Ovary (tissue), 3 donors: ENCODE measurements at regions not wholly inside any gene's neighbourhood (a gene's known extent, or its start where the extent isn't known, plus 50 kb on each side); places are given as distances from the start of the nearest gene placed in this dataset.

Experiments used
- CTCF ChIP-seq, 3 donors: fragments of 450-650 bp in 2 of 3; fragments of 200-600 bp in 1 of 3; IDR thresholded peaks; one replicate each; pipeline versions ENCODE4 v1.5.1 to v1.8.0; 2016 to 2022; ENCODE audit warnings: antibody characterized with exemption in 3 of 3, mild to moderate bottlenecking in 1 of 3
- EP300 ChIP-seq: sonication (generic); formaldehyde crosslinking; IDR thresholded peaks from one replicate; pipeline ENCODE4 v1.6.1; 2017; ENCODE audit warnings: antibody characterized with exemption
- donor health status: DM: no; HTN: no; CAD: no.

GRCh38 chr21:16468184-16468583 lies 738.4 kb downstream of the USP25 start:
- TF ChIP-seq CTCF (IDR thresholded peaks at IDR 0.05) (no peak), EP300 (no peak)
